Testis (tissue), 2 donors: ENCODE measurements at regions not wholly inside any gene's neighbourhood (a gene's known extent, or its start where the extent isn't known, plus 50 kb on each side); places are given as distances from the start of the nearest gene placed in this dataset.

Experiments
- POLR2A ChIP-seq: fragments of 450-650 bp; IDR thresholded peaks from one replicate; pipeline ENCODE4 v1.6.1; 2017; ENCODE audit warnings: antibody characterized with exemption, mild to moderate bottlenecking, moderate library complexity
- TF ChIP-seq, protein P1 (sequence below), 3 experiments: fragments of 450-650 bp in 2 of 3; fragments of 200-600 bp in 1 of 3; sonication (generic) in 1 of 3; IDR thresholded peaks; one replicate each; pipeline ENCODE4 v1.5.1; 2016 to 2019; ENCODE audit warnings: antibody characterized with exemption in 3 of 3, mild to moderate bottlenecking in 2 of 3, moderate library complexity in 1 of 3

DNA sequence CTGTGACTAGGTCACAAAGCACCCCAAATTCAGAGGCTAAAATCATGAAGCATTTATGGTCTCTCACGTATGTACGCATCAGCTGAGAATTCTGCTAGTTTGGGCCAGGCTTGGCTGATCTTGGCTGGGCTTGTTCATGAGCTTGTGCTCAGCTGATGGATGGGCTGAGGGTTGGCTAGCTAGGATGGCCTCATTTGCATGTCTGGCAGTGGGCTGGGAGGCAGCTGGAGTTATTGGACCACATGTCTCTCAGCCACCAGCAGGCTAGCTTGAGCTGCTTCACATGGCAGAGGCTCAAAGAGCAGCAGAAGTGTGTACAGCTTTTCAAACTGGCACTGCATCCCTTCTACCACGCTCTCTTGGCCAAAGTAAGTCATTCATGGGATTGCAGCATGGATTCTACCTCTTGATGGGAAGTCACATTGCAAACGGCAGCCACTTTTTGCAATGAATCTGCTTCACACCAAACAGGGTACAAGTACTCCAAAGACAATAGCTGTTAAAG lies 770.3 kb downstream of the TYW1 start:
- TF ChIP-seq, protein P1, sequence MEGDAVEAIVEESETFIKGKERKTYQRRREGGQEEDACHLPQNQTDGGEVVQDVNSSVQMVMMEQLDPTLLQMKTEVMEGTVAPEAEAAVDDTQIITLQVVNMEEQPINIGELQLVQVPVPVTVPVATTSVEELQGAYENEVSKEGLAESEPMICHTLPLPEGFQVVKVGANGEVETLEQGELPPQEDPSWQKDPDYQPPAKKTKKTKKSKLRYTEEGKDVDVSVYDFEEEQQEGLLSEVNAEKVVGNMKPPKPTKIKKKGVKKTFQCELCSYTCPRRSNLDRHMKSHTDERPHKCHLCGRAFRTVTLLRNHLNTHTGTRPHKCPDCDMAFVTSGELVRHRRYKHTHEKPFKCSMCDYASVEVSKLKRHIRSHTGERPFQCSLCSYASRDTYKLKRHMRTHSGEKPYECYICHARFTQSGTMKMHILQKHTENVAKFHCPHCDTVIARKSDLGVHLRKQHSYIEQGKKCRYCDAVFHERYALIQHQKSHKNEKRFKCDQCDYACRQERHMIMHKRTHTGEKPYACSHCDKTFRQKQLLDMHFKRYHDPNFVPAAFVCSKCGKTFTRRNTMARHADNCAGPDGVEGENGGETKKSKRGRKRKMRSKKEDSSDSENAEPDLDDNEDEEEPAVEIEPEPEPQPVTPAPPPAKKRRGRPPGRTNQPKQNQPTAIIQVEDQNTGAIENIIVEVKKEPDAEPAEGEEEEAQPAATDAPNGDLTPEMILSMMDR (IDR thresholded peaks at IDR 0.05), result no peak
- no peak for TF ChIP-seq POLR2A
